Uterus (tissue), 2 donors: ENCODE measurements at regions not wholly inside any gene's neighbourhood (a gene's known extent, or its start where the extent isn't known, plus 50 kb on each side); places are given as distances from the start of the nearest gene placed in this dataset.

ENCODE experiments used
- POLR2A ChIP-seq, 2 donors: fragments of 450-650 bp; IDR thresholded peaks; one replicate each; pipeline ENCODE4 v1.6.1; 2016; ENCODE audit warnings: antibody characterized with exemption in 2 of 2, mild to moderate bottlenecking in 1 of 2, moderate library complexity in 1 of 2
- TF ChIP-seq, protein P1 (sequence below), 4 experiments: fragments of 200-600 bp in 2 of 4; fragments of 450-650 bp in 2 of 4; sonication (generic) in 2 of 4; IDR thresholded peaks; one replicate each; pipeline ENCODE4 v1.5.1; 2016 to 2019; ENCODE audit warnings: antibody characterized with exemption in 4 of 4, mild to moderate bottlenecking in 2 of 4, moderate library complexity in 1 of 4

- TF ChIP-seq, protein P1, sequence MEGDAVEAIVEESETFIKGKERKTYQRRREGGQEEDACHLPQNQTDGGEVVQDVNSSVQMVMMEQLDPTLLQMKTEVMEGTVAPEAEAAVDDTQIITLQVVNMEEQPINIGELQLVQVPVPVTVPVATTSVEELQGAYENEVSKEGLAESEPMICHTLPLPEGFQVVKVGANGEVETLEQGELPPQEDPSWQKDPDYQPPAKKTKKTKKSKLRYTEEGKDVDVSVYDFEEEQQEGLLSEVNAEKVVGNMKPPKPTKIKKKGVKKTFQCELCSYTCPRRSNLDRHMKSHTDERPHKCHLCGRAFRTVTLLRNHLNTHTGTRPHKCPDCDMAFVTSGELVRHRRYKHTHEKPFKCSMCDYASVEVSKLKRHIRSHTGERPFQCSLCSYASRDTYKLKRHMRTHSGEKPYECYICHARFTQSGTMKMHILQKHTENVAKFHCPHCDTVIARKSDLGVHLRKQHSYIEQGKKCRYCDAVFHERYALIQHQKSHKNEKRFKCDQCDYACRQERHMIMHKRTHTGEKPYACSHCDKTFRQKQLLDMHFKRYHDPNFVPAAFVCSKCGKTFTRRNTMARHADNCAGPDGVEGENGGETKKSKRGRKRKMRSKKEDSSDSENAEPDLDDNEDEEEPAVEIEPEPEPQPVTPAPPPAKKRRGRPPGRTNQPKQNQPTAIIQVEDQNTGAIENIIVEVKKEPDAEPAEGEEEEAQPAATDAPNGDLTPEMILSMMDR (IDR thresholded peaks at IDR 0.05): no peak
- no peak for TF ChIP-seq POLR2A (IDR thresholded peaks at IDR 0.05)
These were observed 382.5 kb upstream of the C2CD4B start for GRCh38 chr15:62547584-62547983.
